HuH-7 (cell line): ENCODE measurements at regions not wholly inside any gene's neighbourhood (a gene's known extent, or its start where the extent isn't known, plus 50 kb on each side); places are given as distances from the start of the nearest gene placed in this dataset.

Experiments
- DNase-seq: peaks from one replicate; pipeline ENCODE4 v3.0.0; 2011; ENCODE audit warnings: low spot score

- DNase-seq, result no peak
Measured at GRCh38 chr2:575030-575726, 102.0 kb downstream of the TMEM18 start.

GRCh38 chr2:573805-574392 is 103.3 kb downstream of the TMEM18 start:
- no peak for DNase-seq

- DNase-seq, result no peak
Measured at GRCh38 chr2:573025-573424, 104.2 kb downstream of the TMEM18 start.

- DNase-seq, result no peak
Measured at GRCh38 chr2:569681-570080, 107.5 kb downstream of the TMEM18 start.

- no peak for DNase-seq
Measured at GRCh38 chr2:568639-569235, 108.5 kb downstream of the TMEM18 start.

GRCh38 chr2:567865-568638 is 109.2 kb downstream of the TMEM18 start:
- DNase-seq, result no peak

- DNase-seq, result no peak
Measured at GRCh38 chr2:567496-567864, 109.7 kb downstream of the TMEM18 start.

- DNase-seq, result no peak
Measured at GRCh38 chr2:566379-567313, 110.6 kb downstream of the TMEM18 start.

- DNase-seq, result no peak
Measured at GRCh38 chr2:564471-565181, 112.6 kb downstream of the TMEM18 start.

- DNase-seq, result no peak
Measured at GRCh38 chr2:563512-563911, 113.7 kb downstream of the TMEM18 start.

- DNase-seq, result no peak
Measured at GRCh38 chr2:562391-563364, 114.5 kb downstream of the TMEM18 start.

GRCh38 chr2:558879-559278 is 118.3 kb downstream of the TMEM18 start:
- DNase-seq, result no peak

GRCh38 chr2:558302-558642 is 118.9 kb downstream of the TMEM18 start:
- no peak for DNase-seq

GRCh38 chr2:557635-558301 is 119.4 kb downstream of the TMEM18 start:
- no peak for DNase-seq

- DNase-seq, result no peak
Measured at GRCh38 chr2:556485-556884, 120.7 kb downstream of the TMEM18 start.

- DNase-seq, result no peak
Measured at GRCh38 chr2:555164-555922, 121.9 kb downstream of the TMEM18 start.

- DNase-seq, result no peak
Measured at GRCh38 chr2:554444-554843, 122.8 kb downstream of the TMEM18 start.

GRCh38 chr2:552906-553305 is 124.3 kb downstream of the TMEM18 start:
- DNase-seq, result no peak

GRCh38 chr2:551621-552020 is 125.6 kb downstream of the TMEM18 start:
- DNase-seq, result no peak
